ENCODE measurements at regions not wholly inside any gene's neighbourhood (a gene's known extent, or its start where the extent isn't known, plus 50 kb on each side); places are given as distances from the start of the nearest gene placed in this dataset.

DNA sequence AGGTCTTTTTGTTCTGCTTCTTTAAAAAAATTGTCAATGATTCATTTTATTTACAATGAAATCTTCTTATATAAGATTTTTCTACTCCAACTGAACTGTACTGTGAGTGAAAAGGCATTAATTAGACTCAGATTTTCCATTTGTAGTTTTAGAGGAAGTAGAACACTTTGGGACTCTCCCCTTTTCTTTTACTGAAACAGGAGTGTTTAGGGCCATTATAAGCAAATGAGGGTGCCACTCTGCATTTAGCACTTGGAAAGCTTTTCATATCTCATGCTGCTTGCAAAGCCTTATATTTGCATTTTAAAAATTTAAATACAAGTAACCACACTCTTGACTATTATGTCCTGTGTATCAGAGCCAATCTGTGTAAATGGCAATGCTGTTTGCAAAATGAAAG, 584.3 kb downstream of the KLHL13 start:
- ChIA-PET CTCF (interaction anchor here (0.6 kb wide), 1 partner anchor 726 kb away, joined by 6 read pairs; no protein-coding TSS in a partner anchor), POLR2A (ENCODE audit: low non-redundant PET) (no interaction called here)
- no peak for DNase-seq (ENCODE audit: low spot score)
- TF ChIP-seq, protein P1, sequence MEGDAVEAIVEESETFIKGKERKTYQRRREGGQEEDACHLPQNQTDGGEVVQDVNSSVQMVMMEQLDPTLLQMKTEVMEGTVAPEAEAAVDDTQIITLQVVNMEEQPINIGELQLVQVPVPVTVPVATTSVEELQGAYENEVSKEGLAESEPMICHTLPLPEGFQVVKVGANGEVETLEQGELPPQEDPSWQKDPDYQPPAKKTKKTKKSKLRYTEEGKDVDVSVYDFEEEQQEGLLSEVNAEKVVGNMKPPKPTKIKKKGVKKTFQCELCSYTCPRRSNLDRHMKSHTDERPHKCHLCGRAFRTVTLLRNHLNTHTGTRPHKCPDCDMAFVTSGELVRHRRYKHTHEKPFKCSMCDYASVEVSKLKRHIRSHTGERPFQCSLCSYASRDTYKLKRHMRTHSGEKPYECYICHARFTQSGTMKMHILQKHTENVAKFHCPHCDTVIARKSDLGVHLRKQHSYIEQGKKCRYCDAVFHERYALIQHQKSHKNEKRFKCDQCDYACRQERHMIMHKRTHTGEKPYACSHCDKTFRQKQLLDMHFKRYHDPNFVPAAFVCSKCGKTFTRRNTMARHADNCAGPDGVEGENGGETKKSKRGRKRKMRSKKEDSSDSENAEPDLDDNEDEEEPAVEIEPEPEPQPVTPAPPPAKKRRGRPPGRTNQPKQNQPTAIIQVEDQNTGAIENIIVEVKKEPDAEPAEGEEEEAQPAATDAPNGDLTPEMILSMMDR (conservative IDR thresholded peaks at IDR 0.05; ENCODE audit: low read depth) = no peak
- H3K27ac ChIP-seq = no peak overlapping the region

DNA sequence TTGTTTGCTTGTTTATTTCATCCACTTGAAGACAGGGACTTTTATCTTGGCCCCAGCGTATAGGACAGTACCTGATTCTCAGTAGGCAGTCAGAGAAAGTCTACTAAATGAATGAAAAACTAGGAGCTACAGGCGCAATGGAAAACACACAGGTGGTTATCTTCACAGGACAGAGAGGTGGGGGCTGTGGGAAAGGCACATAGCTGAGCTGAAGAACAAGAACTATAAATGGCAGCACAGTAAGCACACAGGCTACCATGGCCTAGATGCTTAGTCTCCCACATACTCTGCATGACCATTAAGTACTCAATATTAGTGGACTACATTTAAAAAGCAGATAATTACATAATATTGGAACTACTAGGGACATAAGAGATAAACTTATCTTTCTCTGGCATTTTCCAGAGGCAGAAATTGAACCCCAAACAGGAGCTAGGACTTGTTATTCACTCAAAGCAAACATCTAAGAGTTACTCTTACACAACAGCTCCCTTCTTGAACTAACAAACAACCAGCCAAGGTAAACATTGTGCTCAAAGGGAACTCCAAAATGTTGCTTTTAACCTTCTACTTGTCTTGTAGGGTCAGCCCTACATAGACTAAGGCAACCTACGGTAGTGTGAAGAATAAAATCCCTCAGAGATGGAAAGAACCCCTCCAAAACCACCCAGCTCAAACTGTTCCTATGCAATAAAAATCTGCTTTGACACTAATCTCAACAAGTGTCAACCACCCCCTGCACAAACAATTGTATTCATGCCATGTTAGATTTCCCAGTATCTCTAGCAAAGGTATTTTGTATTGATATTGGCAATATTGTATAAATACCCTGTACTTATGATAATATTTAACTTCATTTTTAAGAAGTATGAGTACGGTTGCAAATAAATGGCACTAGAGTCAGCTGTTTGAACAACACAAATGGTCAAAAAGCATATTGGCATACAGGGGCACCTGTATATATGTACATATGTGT, 593.6 kb downstream of the KLHL13 start:
- ChIA-PET POLR2A (ENCODE audit: low non-redundant PET) (no interaction called here), CTCF (no interaction called here)
- TF ChIP-seq, protein P1 (conservative IDR thresholded peaks at IDR 0.05; ENCODE audit: low read depth) = no peak
- H3K27ac ChIP-seq = no peak overlapping the region
- DNase-seq (ENCODE audit: low spot score) = no peak

DNA sequence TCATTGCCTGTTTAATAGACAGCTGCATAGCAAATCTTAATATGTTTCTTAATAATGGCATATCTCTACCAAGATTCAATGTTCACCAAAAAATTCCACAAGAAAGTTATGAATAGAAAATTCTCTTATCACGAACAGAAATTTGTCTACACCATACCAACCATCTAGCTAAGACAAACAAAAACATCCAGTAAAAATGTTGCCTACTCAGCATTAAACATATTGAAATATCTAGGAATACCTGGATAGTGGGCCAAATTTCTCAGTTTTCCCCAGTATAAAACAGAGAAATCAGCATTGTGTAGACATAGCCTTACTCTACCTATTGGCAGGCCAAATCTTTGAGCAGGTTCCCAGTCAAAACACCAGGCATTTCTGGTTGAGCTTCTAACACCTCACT, 598.6 kb downstream of the KLHL13 start:
- TF ChIP-seq, protein P1 (conservative IDR thresholded peaks at IDR 0.05; ENCODE audit: low read depth) = no peak
- ChIA-PET CTCF (no interaction called here), POLR2A (ENCODE audit: low non-redundant PET) (interaction anchor here (0.5 kb wide), 1 partner anchor 586 kb away, joined by 3 read pairs; no protein-coding TSS in a partner anchor)
- no peak for DNase-seq (ENCODE audit: low spot score)
- no peak overlapping the region for H3K27ac ChIP-seq

DNA sequence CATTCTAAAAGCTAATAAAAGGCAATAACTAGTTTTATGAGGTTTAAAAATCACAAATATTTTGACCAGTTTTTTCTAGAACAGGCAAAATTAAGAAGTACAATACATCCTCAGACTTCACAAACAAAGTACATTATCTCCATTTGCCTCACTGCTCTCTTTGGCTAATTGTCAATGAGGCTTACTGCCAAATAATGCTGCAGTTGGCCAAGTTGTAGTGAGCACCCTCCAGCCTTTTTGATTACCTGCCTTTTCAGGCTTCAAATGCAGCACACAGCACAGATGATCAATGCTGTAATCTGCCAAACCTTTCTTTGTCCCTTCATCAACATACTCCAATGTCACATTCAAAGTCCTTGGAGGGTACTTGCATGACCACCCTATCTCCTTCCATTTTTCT, 605.2 kb downstream of the KLHL13 start:
- POLR2A ChIA-PET (ENCODE audit: low non-redundant PET) = no interaction called here
- H3K27ac ChIP-seq = no peak overlapping the region
- DNase-seq (ENCODE audit: low spot score) = no peak
- TF ChIP-seq, protein P1 (conservative IDR thresholded peaks at IDR 0.05; ENCODE audit: low read depth) = no peak
- CTCF ChIA-PET = interaction anchor here (0.6 kb wide), 1 partner anchor 826 kb away, joined by 3 read pairs; no protein-coding TSS in a partner anchor

DNA sequence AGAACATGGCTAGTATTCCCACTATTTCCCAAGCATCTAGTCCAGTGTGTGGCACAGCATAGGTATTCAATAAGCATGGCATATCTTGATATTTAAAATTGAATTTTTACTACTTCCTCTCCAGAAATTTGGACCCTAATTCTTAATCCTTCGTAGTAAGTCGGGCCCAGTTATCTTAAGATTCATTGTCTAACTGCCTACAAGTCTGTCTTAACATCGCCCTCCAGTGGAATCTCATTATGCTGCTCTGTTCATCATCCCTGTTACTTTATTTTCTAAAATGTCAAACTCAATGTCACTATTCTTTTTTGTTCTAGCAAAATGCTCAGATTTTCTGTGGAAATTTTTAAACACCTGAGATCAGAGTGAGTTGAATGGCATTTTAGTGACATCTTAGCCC, 606.2 kb downstream of the KLHL13 start:
- peak; percentile 2 for DNase-seq (ENCODE audit: low spot score)
- POLR2A ChIA-PET (ENCODE audit: low non-redundant PET) = no interaction called here
- TF ChIP-seq, protein P1 (conservative IDR thresholded peaks at IDR 0.05; ENCODE audit: low read depth) = no peak
- H3K27ac ChIP-seq = no peak overlapping the region
- CTCF ChIA-PET = no interaction called here

DNA sequence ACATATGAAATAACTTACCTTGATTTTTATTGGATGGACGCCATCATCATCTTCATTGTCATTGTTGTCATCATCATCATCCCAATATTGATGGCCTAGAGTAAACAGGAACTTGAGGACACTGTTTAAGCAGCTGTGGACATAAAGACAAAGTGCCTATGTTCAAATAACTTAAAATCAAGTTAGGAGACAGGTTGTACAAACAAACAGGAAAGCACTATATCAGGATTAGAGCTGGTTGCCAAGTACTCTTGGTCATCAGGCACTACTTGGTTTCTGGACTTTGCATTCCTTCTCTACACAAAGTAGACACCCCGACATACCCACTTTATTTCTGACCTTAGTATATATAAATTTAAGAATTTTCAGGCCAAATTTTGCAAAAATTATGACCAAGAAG, 608.6 kb downstream of the KLHL13 start:
- no peak for DNase-seq (ENCODE audit: low spot score)
- CTCF ChIA-PET = no interaction called here
- TF ChIP-seq, protein P1 (conservative IDR thresholded peaks at IDR 0.05; ENCODE audit: low read depth) = no peak
- POLR2A ChIA-PET (ENCODE audit: low non-redundant PET) = no interaction called here
- no peak overlapping the region for H3K27ac ChIP-seq

Measured in RWPE1 (cell line).